K562 (cell line): ENCODE measurements at regions not wholly inside any gene's neighbourhood (a gene's known extent, or its start where the extent isn't known, plus 50 kb on each side); places are given as distances from the start of the nearest gene placed in this dataset.

Experiments
- ATAC-seq: fragments of 200-7000 bp; cut with Tn5 transposase; 3 replicates; pipeline ENCODE4 v1.9.1; 2020; ENCODE audit warnings: moderate library complexity
- BruUV-seq: library from RNA; stranded (reverse); fragments of 400-500 nt; replicated peaks from 2 replicates; lab custom pipeline; 2021; lab: Mats Ljungman, UMichigan
- CTCF ChIA-PET: fragments of 300-600 bp; formaldehyde crosslinking; extraction: SDS; loops from one replicate; lab custom pipeline; 2021; ENCODE audit warnings: low intra/inter-chr PET ratio; lab: Yijun Ruan, JAX
- POLR2A ChIA-PET: fragments of 300-600, 350-650 bp; sonication (Branson Sonifier 250); formaldehyde crosslinking; extraction: SDS; loops from one replicate; lab custom pipeline; 2021; ENCODE audit warnings: antibody characterized with exemption, inconsistent platforms; lab: Yijun Ruan, JAX
- DNase-seq, 4 experiments: peaks; one replicate each; pipeline versions ENCODE4 v3.0.0 to v3.0.0-alpha.2; 2011 to 2018; ENCODE audit warnings: low spot score in 3 of 4, mixed read lengths in 3 of 4; ENCODE audit errors: extremely low read depth in 1 of 4
- FAIRE-seq: peaks from 2 replicates; lab custom pipeline; 2011; peaks lifted over from hg19 to GRCh38; lab: Jason Lieb, UNC
- H2AFZ ChIP-seq: 2 replicates; pipeline ENCODE4 v1.6.0; 2011; ENCODE audit warnings: low read depth, low read length, control low read depth, inconsistent platforms
- H3K27ac ChIP-seq: fragments of 200-600 bp; 3 replicates; pipeline ENCODE4 v1.8.0; 2011; ENCODE audit warnings: low read depth, mild to moderate bottlenecking, control low read depth, inconsistent platforms, low read length, moderate library complexity, mixed read lengths; ENCODE audit errors: extremely low read depth
- H3K27me3 ChIP-seq, 2 experiments: fragments of 300-600 bp in 1 of 2; 2 replicates in 1 of 2; 3 replicates in 1 of 2; pipeline versions ENCODE4 v1.6.0 to v1.8.0; 2011; ENCODE audit warnings: inconsistent platforms in 2 of 2, low read length in 2 of 2, mild to moderate bottlenecking in 1 of 2, mixed read lengths in 1 of 2, moderate library complexity in 1 of 2; ENCODE audit not compliant: control insufficient read depth in 2 of 2, insufficient read depth in 2 of 2
- H3K36me3 ChIP-seq: fragments of 300-600 bp; 3 replicates; pipeline ENCODE4 v1.8.0; 2011; ENCODE audit warnings: mild to moderate bottlenecking, low read length, inconsistent platforms; ENCODE audit not compliant: control insufficient read depth, insufficient read depth
- H3K4me1 ChIP-seq, 2 experiments: fragments of 200-600 bp in 1 of 2; replicated peaks in 1 of 2; 2 replicates in 1 of 2; 3 replicates in 1 of 2; pipeline versions ENCODE4 v1.5.1 to v1.8.0; 2011; ENCODE audit warnings: inconsistent platforms in 2 of 2, low read length in 2 of 2, mild to moderate bottlenecking in 1 of 2, mixed read lengths in 1 of 2, moderate library complexity in 1 of 2; ENCODE audit not compliant: control insufficient read depth in 2 of 2, insufficient read depth in 2 of 2
- H3K4me2 ChIP-seq: 2 replicates; pipeline ENCODE4 v1.6.1; 2011; ENCODE audit warnings: low read length, control low read depth, inconsistent platforms, mixed read lengths; ENCODE audit not compliant: insufficient read depth
- H3K4me3 ChIP-seq: fragments of 200-600 bp; sonication (generic), shearing (Covaris generic); 2 replicates; pipeline ENCODE4 v1.5.1; 2016; ENCODE audit warnings: control low read depth, inconsistent platforms
- H3K79me2 ChIP-seq: fragments of 200-600 bp; 3 replicates; pipeline ENCODE4 v1.8.0; 2011; ENCODE audit warnings: low read length, inconsistent platforms; ENCODE audit not compliant: control insufficient read depth, insufficient read depth
- H3K9ac ChIP-seq, 2 experiments: 2 replicates each; pipeline versions ENCODE4 v1.6.0 to v1.6.1; 2011; ENCODE audit warnings: low read depth in 2 of 2, low read length in 2 of 2, control low read depth in 1 of 2, inconsistent platforms in 1 of 2, mild to moderate bottlenecking in 1 of 2, mixed read lengths in 1 of 2; ENCODE audit not compliant: insufficient read depth in 1 of 2
- H3K9me1 ChIP-seq: one replicate; pipeline ENCODE4 v1.6.0; 2011; ENCODE audit warnings: inconsistent platforms, mild to moderate bottlenecking, low read length, moderate library complexity; ENCODE audit not compliant: control insufficient read depth, insufficient read depth
- H3K9me3 ChIP-seq: replicated peaks from 2 replicates; pipeline ENCODE4 v1.5.1; 2011; ENCODE audit warnings: low read depth, low read length, inconsistent platforms; ENCODE audit not compliant: control insufficient read depth, insufficient read depth
- H4K20me1 ChIP-seq: replicated peaks from 2 replicates; pipeline ENCODE4 v1.6.1; 2011; ENCODE audit warnings: low read length, inconsistent platforms, mixed read lengths; ENCODE audit not compliant: control insufficient read depth, insufficient read depth
- CBX2 ChIP-seq: fragments of 200-600 bp; sonication (generic); IDR thresholded peaks from one replicate; pipeline ENCODE4 v1.6.1; 2012; ENCODE audit warnings: mild to moderate bottlenecking, low read length, inconsistent platforms; ENCODE audit not compliant: insufficient read depth, poor library complexity, severe bottlenecking
- HES1 ChIP-seq: fragments of 450-650 bp; IDR thresholded peaks from 2 replicates; pipeline ENCODE4 v1.6.1; 2016; ENCODE audit warnings: low read depth, mild to moderate bottlenecking, moderate library complexity
- HEY1 ChIP-seq: fragments of 250-450 bp; sonication (Bioruptor Pico); IDR thresholded peaks from 2 replicates; pipeline ENCODE4 v1.5.0; 2020; ENCODE audit warnings: mild to moderate bottlenecking, moderate library complexity, borderline replicate concordance
- MAFG ChIP-seq: fragments of 450-650 bp; conservative IDR thresholded peaks from 2 replicates; pipeline ENCODE4 v1.6.1; 2016; ENCODE audit warnings: missing genetic modification characterization, missing compliant biosample characterization
- NCOA4 ChIP-seq: fragments of 450-650 bp; IDR thresholded peaks from 2 replicates; pipeline ENCODE4 v1.6.1; 2018; ENCODE audit warnings: mild to moderate bottlenecking; ENCODE audit not compliant: partially characterized antibody
- NELFE ChIP-seq: IDR thresholded peaks from 2 replicates; pipeline ENCODE4 v1.6.1; 2011; ENCODE audit warnings: mild to moderate bottlenecking; ENCODE audit not compliant: insufficient read depth, insufficient read length
- POLR2AphosphoS5 ChIP-seq: IDR thresholded peaks from 2 replicates; pipeline ENCODE4 v1.6.1; 2011; ENCODE audit warnings: mild to moderate bottlenecking, low read depth, low read length, moderate library complexity; ENCODE audit not compliant: control insufficient read depth, insufficient read depth
- RNF219 ChIP-seq: fragments of 250-450 bp; sonication (Bioruptor Pico); IDR thresholded peaks from 2 replicates; pipeline ENCODE4 v1.5.0; 2022; ENCODE audit warnings: mild to moderate bottlenecking
- TRIM24 ChIP-seq, 2 experiments: fragments of 450-650 bp; IDR thresholded peaks; 2 replicates each; pipeline ENCODE4 v1.6.1; 2016
- TRIM28 ChIP-seq: fragments of 450-650 bp; IDR thresholded peaks from 2 replicates; pipeline ENCODE4 v1.6.1; 2017
- ZNF274 ChIP-seq: IDR thresholded peaks from 2 replicates; pipeline ENCODE4 v1.6.1; 2011; ENCODE audit warnings: low read depth, mild to moderate bottlenecking, low read length, moderate library complexity, borderline replicate concordance
- ZNF280A ChIP-seq: fragments of 450-650 bp; IDR thresholded peaks from 2 replicates; pipeline ENCODE4 v1.6.1; 2018; ENCODE audit warnings: mild to moderate bottlenecking, low read depth; ENCODE audit not compliant: partially characterized antibody
- ZSCAN29 ChIP-seq: fragments of 450-650 bp; IDR thresholded peaks from 2 replicates; pipeline ENCODE4 v1.6.1; 2017
- WGBS: fragments of 100-300 bp; shearing (Covaris generic); methylation state at CpG from one replicate; pipeline ENCODE4 v1.1.6; 2016; ENCODE audit warnings: low coverage, mixed read lengths; ENCODE audit not compliant: insufficient coverage; ENCODE audit errors: missing lambda C conversion rate; 5-methylcytosine and 5-hydroxymethylcytosine counted together
- in situ Hi-C: fragments of 300-500 bp; cut with MboI; formaldehyde crosslinking; loops from 4 replicates; pipeline ENCODE4 v1.15.0; 2018; ENCODE audit warnings: inconsistent platforms, mixed read lengths
- intact Hi-C: fragments of 100-400 bp; cut with micrococcal nuclease; formaldehyde crosslinking; loops from 2 replicates; pipeline ENCODE4 v1.14.2; 2022

GRCh38 chr4:71862315-71862714 lies 78.4 kb upstream of the GC start:
- H3K79me2 ChIP-seq, result no peaks in the 10 kb centered on the region
- H4K20me1 ChIP-seq, result no peaks in the 10 kb centered on the region
- intact Hi-C loops, result no loop called here
- no TSS peak for BruUV-seq
- POLR2A ChIA-PET, result no interaction called here
- no peak overlapping the region for H3K4me2 ChIP-seq
- TF ChIP-seq MAFG (tag), result no peak
- TF ChIP-seq ZNF274, result peak; percentile 92; the same call in 1 of the 2 replicates
- TF ChIP-seq NCOA4, result no peak
- TF ChIP-seq, all 486 proteins: peak for 1
- H3K27me3 ChIP-seq, result no peaks in the 10 kb centered on the region
- no peak overlapping the region for H2AFZ ChIP-seq
- in situ Hi-C loops, result no loop called here
- peaks cover 21% of the 10 kb centered on the region for H3K9me3 ChIP-seq
- no peaks in the 10 kb centered on the region; the same call in 2 of the 3 replicates for H3K36me3 ChIP-seq
- ATAC-seq (no peak), DNase-seq (no peak), FAIRE-seq (no peak)
- CTCF ChIA-PET, result no interaction called here
- H3K9ac ChIP-seq, result no peak overlapping the region
- H3K4me3 ChIP-seq, result no peak overlapping the region
- H3K9me1 ChIP-seq, result no peaks in the 10 kb centered on the region
- H3K4me1 ChIP-seq, result peaks cover 0 to 9% of the 10 kb centered on the region in 2 experiments; a peak in 2 of 5 replicates
- no peak overlapping the region for H3K27ac ChIP-seq

GRCh38 chr4:71863457-71863856 lies 79.6 kb upstream of the GC start:
- WGBS, result 62% methylated on average over 3 of the region's 3 CpGs
- TF ChIP-seq RNF219, result no peak
- no peak for TF ChIP-seq CBX2
- peak; percentile 89 for TF ChIP-seq ZNF280A
- TF ChIP-seq HES1, result no peak
- no peak for TF ChIP-seq POLR2AphosphoS5
- peak in 1 of 2 experiments; percentile 54; a peak in 2 of 4 replicates for TF ChIP-seq TRIM24 (IDR thresholded peaks at IDR 0.05)
- peak; percentile 91 for TF ChIP-seq TRIM28
- TF ChIP-seq ZSCAN29, result no peak
- no peak for TF ChIP-seq HEY1 (CRISPR knock-in tag)
- no peak for TF ChIP-seq NELFE

More at GRCh38 chr4:71863457-71863856, 79.6 kb upstream of the GC start:
- Histone ChIP-seq H3K9ac (no peak overlapping the region), H3K4me1 (peaks cover 0 to 3% of the 10 kb centered on the region in 2 experiments; a peak in 2 of 5 replicates), H3K4me2 (no peak overlapping the region), H3K79me2 (no peaks in the 10 kb centered on the region), H3K27ac (no peak overlapping the region), H3K36me3 (no peaks in the 10 kb centered on the region; the same call in 2 of the 3 replicates), H3K4me3 (no peak overlapping the region), H3K27me3 (no peaks in the 10 kb centered on the region), H3K9me3 (peaks cover 21% of the 10 kb centered on the region), H4K20me1 (no peaks in the 10 kb centered on the region), H2AFZ (no peak overlapping the region), H3K9me1 (no peaks in the 10 kb centered on the region)
- BruUV-seq, result no TSS peak
- ChIA-PET CTCF (no interaction called here), POLR2A (no interaction called here)
- intact Hi-C loops (no loop called here), in situ Hi-C loops (no loop called here)
- FAIRE-seq (no peak), ATAC-seq (no peak), DNase-seq (no peak)
